Upper lobe of left lung (tissue), 4 donors: ENCODE measurements at regions not wholly inside any gene's neighbourhood (a gene's known extent, or its start where the extent isn't known, plus 50 kb on each side); places are given as distances from the start of the nearest gene placed in this dataset.

Experiments
- EP300 ChIP-seq, 4 donors: sonication (generic); formaldehyde crosslinking; IDR thresholded peaks; one replicate each; pipeline ENCODE4 v1.5.1; 2017; ENCODE audit warnings: antibody characterized with exemption in 4 of 4, control low read depth in 2 of 4
- POLR2A ChIP-seq, 4 donors: fragments of 450-650 bp; IDR thresholded peaks; one replicate each; pipeline ENCODE4 v1.5.1; 2016 to 2017; ENCODE audit warnings: antibody characterized with exemption in 4 of 4, mild to moderate bottlenecking in 2 of 4
- POLR2AphosphoS5 ChIP-seq, 2 donors: sonication (generic); formaldehyde crosslinking; IDR thresholded peaks; one replicate each; pipeline ENCODE4 v1.5.1; 2017; ENCODE audit warnings: antibody characterized with exemption in 2 of 2
- TF ChIP-seq, protein P1 (sequence below), 6 experiments: fragments of 450-650 bp in 4 of 6; fragments of 200-600 bp in 2 of 6; sonication (generic) in 2 of 6; IDR thresholded peaks; one replicate each; pipeline ENCODE4 v1.5.1; 2016 to 2019; ENCODE audit warnings: antibody characterized with exemption in 6 of 6

DNA sequence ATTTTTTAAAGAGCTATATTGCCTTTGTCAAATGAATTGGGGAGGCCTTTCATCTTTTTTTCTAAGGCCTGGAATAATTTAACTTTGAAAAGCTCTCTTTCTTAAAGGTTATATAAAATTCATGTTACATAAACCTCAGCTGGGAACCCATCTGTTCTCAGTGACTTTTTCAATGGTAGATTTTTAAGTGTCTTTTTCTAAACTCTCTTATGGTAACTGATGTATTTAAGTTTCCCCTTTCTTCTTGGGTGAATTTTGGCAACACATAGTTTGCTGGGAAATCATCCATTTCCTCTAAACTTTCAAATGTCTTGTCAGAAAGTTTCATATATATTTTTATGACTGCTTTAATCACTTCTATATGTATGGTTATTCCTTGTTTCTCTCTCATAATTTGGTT lies 362.2 kb upstream of the KLF6 start:
- TF ChIP-seq, protein P1, sequence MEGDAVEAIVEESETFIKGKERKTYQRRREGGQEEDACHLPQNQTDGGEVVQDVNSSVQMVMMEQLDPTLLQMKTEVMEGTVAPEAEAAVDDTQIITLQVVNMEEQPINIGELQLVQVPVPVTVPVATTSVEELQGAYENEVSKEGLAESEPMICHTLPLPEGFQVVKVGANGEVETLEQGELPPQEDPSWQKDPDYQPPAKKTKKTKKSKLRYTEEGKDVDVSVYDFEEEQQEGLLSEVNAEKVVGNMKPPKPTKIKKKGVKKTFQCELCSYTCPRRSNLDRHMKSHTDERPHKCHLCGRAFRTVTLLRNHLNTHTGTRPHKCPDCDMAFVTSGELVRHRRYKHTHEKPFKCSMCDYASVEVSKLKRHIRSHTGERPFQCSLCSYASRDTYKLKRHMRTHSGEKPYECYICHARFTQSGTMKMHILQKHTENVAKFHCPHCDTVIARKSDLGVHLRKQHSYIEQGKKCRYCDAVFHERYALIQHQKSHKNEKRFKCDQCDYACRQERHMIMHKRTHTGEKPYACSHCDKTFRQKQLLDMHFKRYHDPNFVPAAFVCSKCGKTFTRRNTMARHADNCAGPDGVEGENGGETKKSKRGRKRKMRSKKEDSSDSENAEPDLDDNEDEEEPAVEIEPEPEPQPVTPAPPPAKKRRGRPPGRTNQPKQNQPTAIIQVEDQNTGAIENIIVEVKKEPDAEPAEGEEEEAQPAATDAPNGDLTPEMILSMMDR (IDR thresholded peaks at IDR 0.05) = no peak
- no peak for TF ChIP-seq POLR2A (IDR thresholded peaks at IDR 0.05)
- no peak for TF ChIP-seq POLR2AphosphoS5 (IDR thresholded peaks at IDR 0.05)
- TF ChIP-seq EP300 (IDR thresholded peaks at IDR 0.05) = no peak
